ENCODE measurements at regions not wholly inside any gene's neighbourhood (a gene's known extent, or its start where the extent isn't known, plus 50 kb on each side); places are given as distances from the start of the nearest gene placed in this dataset.

- TF ChIP-seq EP300 (conservative IDR thresholded peaks at IDR 0.05; ENCODE audit: poor library complexity, severe bottlenecking) (no peak), REST (IDR thresholded peaks at IDR 0.05; ENCODE audit: borderline replicate concordance) (no peak), POLR2AphosphoS5 (IDR thresholded peaks at IDR 0.05) (no peak), RAD21 (conservative IDR thresholded peaks at IDR 0.05) (no peak), EZH2 (IDR thresholded peaks at IDR 0.05; ENCODE audit: borderline replicate concordance, insufficient read depth, low read length, poor library complexity, severe bottlenecking) (no peak), SMC3 (conservative IDR thresholded peaks at IDR 0.05; ENCODE audit: poor library complexity) (no peak), MXI1 (conservative IDR thresholded peaks at IDR 0.05; ENCODE audit: poor library complexity, severe bottlenecking) (no peak), TAF1 (IDR thresholded peaks at IDR 0.05; ENCODE audit: low read depth) (no peak)
- TF ChIP-seq, protein P1, sequence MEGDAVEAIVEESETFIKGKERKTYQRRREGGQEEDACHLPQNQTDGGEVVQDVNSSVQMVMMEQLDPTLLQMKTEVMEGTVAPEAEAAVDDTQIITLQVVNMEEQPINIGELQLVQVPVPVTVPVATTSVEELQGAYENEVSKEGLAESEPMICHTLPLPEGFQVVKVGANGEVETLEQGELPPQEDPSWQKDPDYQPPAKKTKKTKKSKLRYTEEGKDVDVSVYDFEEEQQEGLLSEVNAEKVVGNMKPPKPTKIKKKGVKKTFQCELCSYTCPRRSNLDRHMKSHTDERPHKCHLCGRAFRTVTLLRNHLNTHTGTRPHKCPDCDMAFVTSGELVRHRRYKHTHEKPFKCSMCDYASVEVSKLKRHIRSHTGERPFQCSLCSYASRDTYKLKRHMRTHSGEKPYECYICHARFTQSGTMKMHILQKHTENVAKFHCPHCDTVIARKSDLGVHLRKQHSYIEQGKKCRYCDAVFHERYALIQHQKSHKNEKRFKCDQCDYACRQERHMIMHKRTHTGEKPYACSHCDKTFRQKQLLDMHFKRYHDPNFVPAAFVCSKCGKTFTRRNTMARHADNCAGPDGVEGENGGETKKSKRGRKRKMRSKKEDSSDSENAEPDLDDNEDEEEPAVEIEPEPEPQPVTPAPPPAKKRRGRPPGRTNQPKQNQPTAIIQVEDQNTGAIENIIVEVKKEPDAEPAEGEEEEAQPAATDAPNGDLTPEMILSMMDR (IDR thresholded peaks at IDR 0.05; ENCODE audit: poor library complexity, severe bottlenecking) = no peak
Measured at GRCh38 chr14:25552826-25553225, 502.9 kb upstream of the STXBP6 start.
